AG10803 (cell line): ENCODE measurements at regions not wholly inside any gene's neighbourhood (a gene's known extent, or its start where the extent isn't known, plus 50 kb on each side); places are given as distances from the start of the nearest gene placed in this dataset.
"Not testable (repeated sequence)": the region's sequence is repeated elsewhere in the genome, so short reads cannot be mapped to it uniquely, and the experiment has no call there.

Source experiments
- DNase-seq: peaks from one replicate; pipeline ENCODE4 v3.0.0; 2010; ENCODE audit warnings: low read depth
- H3K4me3 ChIP-seq: 2 replicates; pipeline ENCODE4 v1.5.1; 2011; ENCODE audit warnings: mild to moderate bottlenecking, low read length, control low read depth
- TF ChIP-seq, protein P1 (sequence below): conservative IDR thresholded peaks from 2 replicates; pipeline ENCODE4 v1.5.1; 2011; ENCODE audit warnings: mild to moderate bottlenecking, low read length, control low read depth, inconsistent platforms

DNA sequence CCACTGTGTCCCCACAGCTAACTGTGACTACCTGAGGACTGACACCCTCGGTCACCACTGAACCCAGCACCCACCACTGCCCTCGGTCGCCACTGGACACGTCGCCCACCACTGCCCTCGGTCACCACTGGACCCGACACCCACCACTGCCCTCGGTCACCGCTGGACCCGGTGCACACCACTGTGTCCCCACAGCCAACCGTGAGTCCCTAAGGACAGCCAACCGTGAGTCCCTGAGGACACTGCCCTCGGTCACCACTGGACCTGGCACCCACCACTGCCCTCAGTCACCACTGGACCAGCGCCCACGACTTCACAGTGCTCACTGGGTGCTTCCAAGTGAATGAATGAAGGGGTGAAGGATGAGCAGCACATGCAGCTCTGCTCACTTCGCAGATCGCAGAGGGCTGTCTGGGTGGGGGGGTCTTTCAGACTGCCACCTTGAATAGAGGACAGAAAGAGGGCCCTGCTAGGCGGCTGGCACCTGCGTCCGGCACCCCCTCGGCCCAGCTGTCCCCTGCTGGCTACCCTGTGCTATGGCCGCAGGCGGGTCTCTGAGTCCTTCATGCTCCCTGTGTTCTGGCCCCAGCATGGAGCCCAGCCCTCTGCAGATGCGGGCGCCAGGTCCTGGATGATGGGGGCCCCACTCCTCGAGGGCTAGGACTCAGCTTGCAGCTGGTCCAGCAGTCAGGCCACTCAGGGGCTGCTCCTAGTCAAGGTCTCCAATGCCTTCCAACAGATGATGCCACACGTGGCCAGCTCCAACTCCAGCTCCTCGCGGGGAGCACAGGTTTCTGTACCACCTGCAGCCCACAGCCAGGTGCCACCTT lies 51.4 kb upstream of the GPC1 start:
- TF ChIP-seq, protein P1, sequence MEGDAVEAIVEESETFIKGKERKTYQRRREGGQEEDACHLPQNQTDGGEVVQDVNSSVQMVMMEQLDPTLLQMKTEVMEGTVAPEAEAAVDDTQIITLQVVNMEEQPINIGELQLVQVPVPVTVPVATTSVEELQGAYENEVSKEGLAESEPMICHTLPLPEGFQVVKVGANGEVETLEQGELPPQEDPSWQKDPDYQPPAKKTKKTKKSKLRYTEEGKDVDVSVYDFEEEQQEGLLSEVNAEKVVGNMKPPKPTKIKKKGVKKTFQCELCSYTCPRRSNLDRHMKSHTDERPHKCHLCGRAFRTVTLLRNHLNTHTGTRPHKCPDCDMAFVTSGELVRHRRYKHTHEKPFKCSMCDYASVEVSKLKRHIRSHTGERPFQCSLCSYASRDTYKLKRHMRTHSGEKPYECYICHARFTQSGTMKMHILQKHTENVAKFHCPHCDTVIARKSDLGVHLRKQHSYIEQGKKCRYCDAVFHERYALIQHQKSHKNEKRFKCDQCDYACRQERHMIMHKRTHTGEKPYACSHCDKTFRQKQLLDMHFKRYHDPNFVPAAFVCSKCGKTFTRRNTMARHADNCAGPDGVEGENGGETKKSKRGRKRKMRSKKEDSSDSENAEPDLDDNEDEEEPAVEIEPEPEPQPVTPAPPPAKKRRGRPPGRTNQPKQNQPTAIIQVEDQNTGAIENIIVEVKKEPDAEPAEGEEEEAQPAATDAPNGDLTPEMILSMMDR, result no peak
- no peak for DNase-seq
- no peak overlapping the region for H3K4me3 ChIP-seq

DNA sequence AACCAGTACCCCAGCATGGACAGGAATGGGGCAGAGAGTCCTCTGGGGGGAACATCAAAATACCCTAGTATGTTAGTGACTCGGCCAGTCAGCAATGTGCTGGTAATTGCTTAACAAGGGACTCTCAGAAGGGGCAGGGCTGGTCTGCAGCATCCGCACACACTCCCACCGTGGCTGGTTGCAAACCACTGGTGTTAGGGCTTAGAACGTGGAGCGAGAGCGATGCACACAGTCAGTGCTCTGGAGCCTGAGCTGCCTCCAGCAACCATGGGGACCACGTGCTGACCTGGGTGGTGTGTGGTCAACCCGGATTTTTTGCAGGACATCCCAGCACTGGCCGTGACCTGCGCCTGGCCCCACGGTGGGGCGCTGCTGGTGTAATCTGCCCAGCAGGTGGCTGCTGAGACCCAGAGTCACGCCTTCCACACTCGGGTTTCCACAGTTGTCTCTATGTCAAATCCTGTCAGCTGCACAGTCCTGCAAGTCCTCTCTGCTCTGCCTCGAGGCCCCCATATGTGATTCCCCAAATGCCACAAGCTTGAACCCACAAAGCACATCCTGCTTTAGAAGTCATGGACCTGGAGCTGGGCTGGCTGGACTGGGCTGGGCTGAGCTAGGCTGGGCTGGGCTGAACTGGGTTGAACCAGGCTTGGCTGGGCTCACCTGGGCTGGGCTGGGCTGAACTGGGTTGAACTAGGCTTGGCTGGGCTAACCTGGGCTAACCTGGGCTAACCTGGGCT lies 50.6 kb upstream of the GPC1 start:
- no peak overlapping the region for H3K4me3 ChIP-seq
- TF ChIP-seq, protein P1, result no peak
- no peak for DNase-seq

DNA sequence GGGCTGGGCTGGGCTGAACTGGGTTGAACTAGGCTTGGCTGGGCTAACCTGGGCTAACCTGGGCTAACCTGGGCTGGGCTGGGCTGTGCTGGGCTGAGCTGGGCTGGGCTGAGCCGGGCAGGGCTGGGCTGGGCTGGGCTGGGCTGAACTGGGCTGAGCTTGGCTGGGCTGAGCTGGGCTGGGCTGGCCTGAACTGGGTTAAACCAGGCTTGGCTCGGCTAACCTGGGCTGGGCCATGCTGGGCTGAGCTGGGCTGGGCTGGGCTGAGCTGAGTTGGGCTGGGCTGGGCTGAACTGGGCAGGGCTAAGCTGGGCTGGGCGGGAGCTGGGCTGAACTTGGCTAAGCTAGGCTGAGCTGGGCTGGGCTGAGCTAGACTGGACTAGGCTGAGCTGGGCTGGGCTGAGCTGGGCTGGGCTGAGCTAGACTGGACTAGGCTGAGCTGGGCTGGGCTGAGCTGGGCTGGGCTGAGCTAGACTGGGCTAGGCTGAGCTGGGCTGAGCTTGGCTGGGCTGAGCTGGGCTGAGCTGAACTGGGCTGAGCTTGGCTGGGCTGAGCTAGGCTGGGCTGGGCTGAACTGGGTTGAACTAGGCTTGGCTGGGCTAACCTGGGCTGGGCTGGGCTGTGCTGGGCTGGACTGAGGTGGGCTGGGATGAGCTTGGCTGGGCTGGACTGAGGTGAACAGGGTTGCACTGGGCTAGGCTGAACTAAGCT lies 49.9 kb upstream of the GPC1 start:
- peak; percentile 40 for DNase-seq
- not testable (repeated sequence) for H3K4me3 ChIP-seq
